ENCODE measurements at regions not wholly inside any gene's neighbourhood (a gene's known extent, or its start where the extent isn't known, plus 50 kb on each side); places are given as distances from the start of the nearest gene placed in this dataset.

DNA sequence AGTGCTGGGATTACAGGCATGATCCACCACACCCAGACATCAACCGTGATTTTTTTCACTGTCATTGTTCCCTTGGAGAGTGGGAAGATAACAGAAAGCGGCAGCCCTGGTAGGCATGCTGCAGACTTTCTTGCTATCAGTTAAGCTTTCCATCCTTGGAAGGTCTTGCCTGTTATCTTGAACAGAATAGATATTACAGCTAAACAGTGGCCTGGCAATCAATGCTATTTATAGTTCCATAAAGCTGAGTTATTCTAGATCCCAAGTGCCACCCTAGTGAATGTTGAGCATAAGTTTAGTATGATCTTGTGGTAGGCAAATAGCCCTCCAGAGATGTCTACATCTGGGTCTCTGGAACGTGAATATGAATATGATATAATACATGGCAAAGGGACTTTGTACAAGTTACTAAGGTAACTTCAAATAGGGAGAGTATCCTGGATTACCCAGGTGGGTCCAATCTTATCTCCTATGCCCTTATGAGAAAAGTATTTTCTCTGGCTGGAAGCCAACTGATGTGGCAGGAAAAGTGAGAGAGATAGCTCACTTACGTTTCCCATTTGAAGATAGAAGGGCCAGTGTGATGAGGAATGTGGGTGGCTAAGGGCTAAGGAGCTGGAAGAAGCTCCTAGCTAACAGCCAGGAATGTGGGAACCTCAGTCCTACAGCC, 609.1 kb upstream of the IGFBP3 start:
- Histone ChIP-seq H3K27ac (ENCODE audit: poor library complexity, severe bottlenecking) (no peak overlapping the region), H3K27me3 (ENCODE audit: insufficient read depth, poor library complexity, severe bottlenecking) (no peaks in the 10 kb centered on the region), H3K36me3 (ENCODE audit: low read depth) (no peaks in the 10 kb centered on the region), H3K4me3 (ENCODE audit: severe bottlenecking) (no peak overlapping the region), H3K4me1 (ENCODE audit: insufficient read depth, poor library complexity, severe bottlenecking) (peaks cover 11% of the 10 kb centered on the region), H3K9me3 (ENCODE audit: severe bottlenecking) (no peaks in the 10 kb centered on the region)
- TF ChIP-seq, protein P1, sequence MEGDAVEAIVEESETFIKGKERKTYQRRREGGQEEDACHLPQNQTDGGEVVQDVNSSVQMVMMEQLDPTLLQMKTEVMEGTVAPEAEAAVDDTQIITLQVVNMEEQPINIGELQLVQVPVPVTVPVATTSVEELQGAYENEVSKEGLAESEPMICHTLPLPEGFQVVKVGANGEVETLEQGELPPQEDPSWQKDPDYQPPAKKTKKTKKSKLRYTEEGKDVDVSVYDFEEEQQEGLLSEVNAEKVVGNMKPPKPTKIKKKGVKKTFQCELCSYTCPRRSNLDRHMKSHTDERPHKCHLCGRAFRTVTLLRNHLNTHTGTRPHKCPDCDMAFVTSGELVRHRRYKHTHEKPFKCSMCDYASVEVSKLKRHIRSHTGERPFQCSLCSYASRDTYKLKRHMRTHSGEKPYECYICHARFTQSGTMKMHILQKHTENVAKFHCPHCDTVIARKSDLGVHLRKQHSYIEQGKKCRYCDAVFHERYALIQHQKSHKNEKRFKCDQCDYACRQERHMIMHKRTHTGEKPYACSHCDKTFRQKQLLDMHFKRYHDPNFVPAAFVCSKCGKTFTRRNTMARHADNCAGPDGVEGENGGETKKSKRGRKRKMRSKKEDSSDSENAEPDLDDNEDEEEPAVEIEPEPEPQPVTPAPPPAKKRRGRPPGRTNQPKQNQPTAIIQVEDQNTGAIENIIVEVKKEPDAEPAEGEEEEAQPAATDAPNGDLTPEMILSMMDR (IDR thresholded peaks at IDR 0.05; ENCODE audit: poor library complexity, severe bottlenecking): no peak
- ATAC-seq (ENCODE audit: low read depth) (no peak), DNase-seq (ENCODE audit: low spot score) (no peak)

DNA sequence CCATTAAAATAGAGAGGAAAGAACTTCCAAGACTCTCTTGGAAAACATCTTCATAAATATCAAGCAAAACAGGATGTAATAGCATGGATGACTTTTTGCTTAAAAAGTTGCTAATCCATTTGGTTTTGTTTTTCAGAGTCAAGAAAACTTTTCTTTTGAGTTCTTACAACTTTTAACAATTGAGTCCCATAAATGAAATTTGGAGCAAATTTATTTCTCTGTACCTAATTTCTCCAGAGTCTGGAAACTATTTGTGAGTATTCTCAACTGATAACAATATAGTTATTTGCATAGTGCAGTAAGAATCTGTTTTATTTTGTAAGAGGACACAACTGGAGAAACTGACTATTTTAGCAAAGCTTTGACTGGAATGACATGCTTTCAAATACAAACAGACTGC, 606.3 kb upstream of the IGFBP3 start:
- H3K4me3 ChIP-seq (ENCODE audit: severe bottlenecking): no peak overlapping the region
- H3K27me3 ChIP-seq (ENCODE audit: insufficient read depth, poor library complexity, severe bottlenecking): no peaks in the 10 kb centered on the region
- TF ChIP-seq, protein P1 (IDR thresholded peaks at IDR 0.05; ENCODE audit: poor library complexity, severe bottlenecking): no peak
- no peaks in the 10 kb centered on the region for H3K36me3 ChIP-seq (ENCODE audit: low read depth)
- ATAC-seq (ENCODE audit: low read depth) (no peak), DNase-seq (ENCODE audit: low spot score) (no peak)
- H3K9me3 ChIP-seq (ENCODE audit: severe bottlenecking): no peaks in the 10 kb centered on the region
- no peak overlapping the region for H3K27ac ChIP-seq (ENCODE audit: poor library complexity, severe bottlenecking)
- peaks cover 11% of the 10 kb centered on the region for H3K4me1 ChIP-seq (ENCODE audit: insufficient read depth, poor library complexity, severe bottlenecking)

- H3K27ac ChIP-seq (ENCODE audit: poor library complexity, severe bottlenecking): no peak overlapping the region
- TF ChIP-seq, protein P1 (IDR thresholded peaks at IDR 0.05; ENCODE audit: poor library complexity, severe bottlenecking): no peak
- peaks cover 11% of the 10 kb centered on the region for H3K4me1 ChIP-seq (ENCODE audit: insufficient read depth, poor library complexity, severe bottlenecking)
- DNase-seq (ENCODE audit: low spot score): no peak
- no peaks in the 10 kb centered on the region for H3K27me3 ChIP-seq (ENCODE audit: insufficient read depth, poor library complexity, severe bottlenecking)
- no peak overlapping the region for H3K4me3 ChIP-seq (ENCODE audit: severe bottlenecking)
- ATAC-seq (ENCODE audit: low read depth): peak; percentile 44; the same call in 1 of the 3 replicates
- H3K36me3 ChIP-seq (ENCODE audit: low read depth): no peaks in the 10 kb centered on the region
- H3K9me3 ChIP-seq (ENCODE audit: severe bottlenecking): no peaks in the 10 kb centered on the region
These were observed 604.8 kb upstream of the IGFBP3 start for GRCh38 chr7:46525876-46526275.

DNA sequence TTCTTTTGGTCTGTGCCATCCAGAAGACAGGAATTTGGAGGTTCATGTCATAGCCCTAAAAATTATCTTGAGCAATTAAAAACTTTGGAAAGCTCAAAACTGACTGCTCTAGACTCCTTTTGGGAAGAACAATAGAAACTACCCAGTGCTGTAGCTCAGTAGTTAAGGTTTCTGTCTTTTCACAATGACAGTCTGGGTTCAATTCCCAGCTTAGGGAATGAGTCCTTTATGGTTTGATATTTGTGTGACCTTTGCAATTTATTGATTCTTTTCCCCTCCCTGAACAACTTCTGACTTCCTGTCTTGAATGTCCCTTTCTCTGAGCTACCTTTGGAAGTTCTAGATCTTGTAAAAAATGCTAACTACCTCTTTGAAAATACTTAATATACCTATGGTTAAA, 603.3 kb upstream of the IGFBP3 start:
- H3K9me3 ChIP-seq (ENCODE audit: severe bottlenecking): no peaks in the 10 kb centered on the region
- DNase-seq (ENCODE audit: low spot score) (no peak), ATAC-seq (ENCODE audit: low read depth) (no peak)
- TF ChIP-seq, protein P1 (IDR thresholded peaks at IDR 0.05; ENCODE audit: poor library complexity, severe bottlenecking): no peak
- H3K4me3 ChIP-seq (ENCODE audit: severe bottlenecking): no peak overlapping the region
- no peaks in the 10 kb centered on the region for H3K27me3 ChIP-seq (ENCODE audit: insufficient read depth, poor library complexity, severe bottlenecking)
- no peak overlapping the region for H3K27ac ChIP-seq (ENCODE audit: poor library complexity, severe bottlenecking)
- no peaks in the 10 kb centered on the region for H3K36me3 ChIP-seq (ENCODE audit: low read depth)
- peaks cover 11% of the 10 kb centered on the region for H3K4me1 ChIP-seq (ENCODE audit: insufficient read depth, poor library complexity, severe bottlenecking)

DNA sequence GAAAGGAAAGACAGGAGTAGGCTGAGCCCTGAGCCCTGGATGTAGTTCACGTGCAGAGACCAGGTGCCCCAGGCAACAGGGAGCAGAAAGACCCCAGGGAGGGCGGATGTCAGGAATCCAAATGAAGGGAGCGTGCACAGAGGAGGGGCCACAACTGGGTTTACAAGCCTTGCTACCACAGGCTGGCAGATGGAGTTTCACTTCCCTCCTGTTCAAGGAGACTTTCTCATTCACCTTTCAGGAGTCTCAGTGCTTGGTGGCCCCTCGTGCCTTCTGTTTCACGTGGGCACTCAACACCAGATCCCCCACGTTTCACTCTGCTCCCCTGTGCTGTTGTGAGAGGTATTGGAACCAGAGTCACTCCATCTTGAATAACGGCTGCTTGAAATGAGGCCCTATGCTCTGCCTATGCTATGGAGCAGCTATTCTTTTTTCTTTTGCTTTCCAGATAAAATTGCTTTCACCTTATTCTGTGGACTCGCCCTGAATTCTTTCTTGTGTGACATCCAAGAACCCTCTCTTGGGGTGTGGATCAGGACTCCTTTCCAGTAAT, 601.4 kb upstream of the IGFBP3 start:
- TF ChIP-seq, protein P1 (IDR thresholded peaks at IDR 0.05; ENCODE audit: poor library complexity, severe bottlenecking): no peak
- Histone ChIP-seq H3K27ac (ENCODE audit: poor library complexity, severe bottlenecking) (no peak overlapping the region), H3K4me3 (ENCODE audit: severe bottlenecking) (no peak overlapping the region), H3K4me1 (ENCODE audit: insufficient read depth, poor library complexity, severe bottlenecking) (peaks cover 11% of the 10 kb centered on the region), H3K36me3 (ENCODE audit: low read depth) (no peaks in the 10 kb centered on the region), H3K9me3 (ENCODE audit: severe bottlenecking) (no peaks in the 10 kb centered on the region), H3K27me3 (ENCODE audit: insufficient read depth, poor library complexity, severe bottlenecking) (no peaks in the 10 kb centered on the region)
- DNase-seq (ENCODE audit: low spot score): no peak
- no peak for ATAC-seq (ENCODE audit: low read depth)
